ENCODE measurements at regions not wholly inside any gene's neighbourhood (a gene's known extent, or its start where the extent isn't known, plus 50 kb on each side); places are given as distances from the start of the nearest gene placed in this dataset.

DNA sequence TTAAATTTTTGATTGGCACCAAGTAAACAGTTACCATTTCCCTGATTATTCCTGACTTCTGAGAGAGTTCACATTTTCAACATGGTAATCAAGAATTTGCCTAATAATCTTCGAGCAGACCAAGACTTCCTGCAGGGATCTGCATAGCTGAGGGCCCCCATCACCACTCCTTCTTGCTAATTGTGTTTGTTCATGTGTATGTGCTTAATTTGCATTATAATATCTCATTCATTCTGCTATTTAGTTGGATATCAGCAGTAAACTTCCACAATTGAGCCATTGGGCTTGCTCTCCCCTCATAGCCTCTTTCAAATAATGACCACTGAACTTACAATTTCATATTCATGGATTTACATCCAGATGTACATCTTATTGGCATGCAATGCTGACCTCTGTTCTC, 292.5 kb downstream of the SPATA18 start:
- WGBS, result 69% methylated on average over 1 of the region's 1 CpG
- intact Hi-C loops (cut with DNase I), result no loop called here
- Histone ChIP-seq H3K9me3 (ENCODE audit: control insufficient read depth, low read length) (no peaks in the 10 kb centered on the region), H3K4me3 (ENCODE audit: low read length) (no peak overlapping the region), H3K27ac (ENCODE audit: low read length) (no peak overlapping the region), H3K27me3 (ENCODE audit: control insufficient read depth, insufficient read depth) (no peaks in the 10 kb centered on the region), H3K4me1 (ENCODE audit: control insufficient read depth, insufficient read depth, low read length) (no peaks in the 10 kb centered on the region)
- DNase-seq, result no peak
- no peak for ATAC-seq

DNA sequence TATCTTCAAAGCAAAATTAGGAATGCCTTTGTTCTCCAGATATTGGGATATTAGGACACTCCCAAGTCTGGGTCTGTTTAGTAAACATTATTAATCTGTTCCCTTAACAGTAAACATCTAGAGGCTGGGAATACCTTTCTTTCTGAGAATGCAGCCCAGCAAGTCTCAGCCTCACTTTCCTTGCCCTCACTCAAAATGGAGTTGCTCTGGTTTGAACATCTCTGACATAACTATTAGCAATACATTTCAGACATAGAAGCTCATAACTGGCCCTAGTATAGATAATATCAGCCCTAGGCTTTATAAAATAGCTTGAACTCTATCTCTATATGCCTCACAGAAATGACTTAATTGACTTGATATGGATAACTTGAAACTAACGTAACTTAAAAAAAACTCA, 299.8 kb downstream of the SPATA18 start:
- ATAC-seq, result no peak
- Histone ChIP-seq H3K4me3 (ENCODE audit: low read length) (no peak overlapping the region), H3K27ac (ENCODE audit: low read length) (no peak overlapping the region), H3K9me3 (ENCODE audit: control insufficient read depth, low read length) (no peaks in the 10 kb centered on the region), H3K4me1 (ENCODE audit: control insufficient read depth, insufficient read depth, low read length) (no peaks in the 10 kb centered on the region), H3K27me3 (ENCODE audit: control insufficient read depth, insufficient read depth) (no peaks in the 10 kb centered on the region)
- WGBS, result 91% methylated on average over 1 of the region's 1 CpG
- intact Hi-C loops (cut with DNase I), result no loop called here
- no peak for DNase-seq

DNA sequence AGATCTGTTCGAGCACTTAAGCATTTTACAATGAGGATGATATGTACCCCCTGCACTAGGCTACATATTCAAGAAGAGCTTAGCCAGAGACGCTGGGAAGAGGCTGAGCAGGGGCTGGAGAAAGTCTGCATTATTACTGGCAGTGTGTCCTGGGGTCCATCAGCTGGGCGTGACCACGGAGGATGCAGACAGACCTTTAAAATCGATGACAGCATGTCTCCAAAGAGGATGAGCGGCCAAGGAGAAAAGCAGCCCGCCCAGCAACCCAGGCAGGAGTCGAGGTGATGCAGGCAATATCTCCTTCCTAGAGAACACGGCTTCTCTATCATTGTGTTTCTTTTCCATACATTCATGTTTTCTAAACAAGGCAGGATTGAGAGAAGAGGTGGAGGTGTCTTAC, 300.7 kb downstream of the USP46 start:
- no peak overlapping the region for H3K4me3 ChIP-seq (ENCODE audit: low read length)
- WGBS, result 86% methylated on average over 9 of the region's 9 CpGs
- no peak for ATAC-seq
- no peak overlapping the region for H3K27ac ChIP-seq (ENCODE audit: low read length)
- no peaks in the 10 kb centered on the region for H3K4me1 ChIP-seq (ENCODE audit: control insufficient read depth, insufficient read depth, low read length)
- no peaks in the 10 kb centered on the region for H3K27me3 ChIP-seq (ENCODE audit: control insufficient read depth, insufficient read depth)
- intact Hi-C loops (cut with DNase I), result no loop called here
- no peaks in the 10 kb centered on the region for H3K9me3 ChIP-seq (ENCODE audit: control insufficient read depth, low read length)
- DNase-seq, result no peak

DNA sequence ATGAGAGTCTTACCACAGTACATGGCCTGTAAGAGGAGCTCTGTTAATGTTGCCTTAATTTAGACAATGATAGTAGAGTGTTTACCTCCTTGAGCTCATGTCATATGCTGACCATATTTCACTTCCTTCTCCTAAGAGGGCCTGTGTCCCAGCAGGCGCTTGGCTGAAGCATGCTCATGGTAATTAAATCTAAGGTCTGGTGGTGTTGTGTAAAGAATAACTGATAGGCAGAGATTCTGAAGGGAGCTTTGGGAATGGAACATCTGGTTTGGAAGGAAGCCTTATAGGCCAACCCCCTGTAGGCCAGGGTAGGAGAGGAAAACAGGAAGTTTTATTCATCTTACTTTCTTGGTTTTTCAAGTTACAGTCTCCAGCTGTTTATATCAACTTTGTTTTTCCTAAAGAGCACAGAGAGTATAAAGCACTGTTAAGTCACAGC, 300.2 kb downstream of the USP46 start:
- H3K27me3 ChIP-seq (ENCODE audit: control insufficient read depth, insufficient read depth), result no peaks in the 10 kb centered on the region
- no peak overlapping the region for H3K27ac ChIP-seq (ENCODE audit: low read length)
- DNase-seq, result peak in 2 of 3 donors; percentile 43 to 45
- no peaks in the 10 kb centered on the region for H3K9me3 ChIP-seq (ENCODE audit: control insufficient read depth, low read length)
- intact Hi-C loops (cut with DNase I), result no loop called here
- 51% methylated on average over 1 of the region's 1 CpG for WGBS
- peak in 1 of 2 donors; percentile 76 for ATAC-seq
- no peak overlapping the region for H3K4me3 ChIP-seq (ENCODE audit: low read length)
- no peaks in the 10 kb centered on the region for H3K4me1 ChIP-seq (ENCODE audit: control insufficient read depth, insufficient read depth, low read length)

DNA sequence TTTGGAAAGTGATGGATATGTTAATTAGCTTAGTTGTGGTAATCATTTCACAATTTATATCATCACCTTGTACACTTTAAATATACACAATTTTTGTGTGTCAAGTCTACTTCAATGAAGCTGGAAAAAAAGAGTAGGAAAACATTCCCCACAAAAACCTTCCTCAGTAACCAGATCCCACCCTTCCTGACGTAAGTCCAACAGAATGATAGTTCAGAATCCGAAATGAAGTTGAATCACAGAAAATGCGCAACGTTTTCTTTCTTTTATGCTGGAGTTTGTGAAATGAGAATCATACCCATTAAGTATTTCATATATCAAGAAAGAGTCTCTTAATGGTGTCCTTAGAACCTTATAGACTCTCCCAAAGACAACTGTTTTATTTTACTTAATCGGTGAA, 292.9 kb downstream of the USP46 start:
- Histone ChIP-seq H3K9me3 (ENCODE audit: control insufficient read depth, low read length) (no peaks in the 10 kb centered on the region), H3K4me1 (ENCODE audit: control insufficient read depth, insufficient read depth, low read length) (no peaks in the 10 kb centered on the region), H3K4me3 (ENCODE audit: low read length) (no peak overlapping the region), H3K27ac (ENCODE audit: low read length) (no peak overlapping the region), H3K27me3 (ENCODE audit: control insufficient read depth, insufficient read depth) (no peaks in the 10 kb centered on the region)
- WGBS, result 88% methylated on average over 5 of the region's 5 CpGs
- ATAC-seq, result no peak
- DNase-seq, result no peak
- intact Hi-C loops (cut with DNase I), result no loop called here

DNA sequence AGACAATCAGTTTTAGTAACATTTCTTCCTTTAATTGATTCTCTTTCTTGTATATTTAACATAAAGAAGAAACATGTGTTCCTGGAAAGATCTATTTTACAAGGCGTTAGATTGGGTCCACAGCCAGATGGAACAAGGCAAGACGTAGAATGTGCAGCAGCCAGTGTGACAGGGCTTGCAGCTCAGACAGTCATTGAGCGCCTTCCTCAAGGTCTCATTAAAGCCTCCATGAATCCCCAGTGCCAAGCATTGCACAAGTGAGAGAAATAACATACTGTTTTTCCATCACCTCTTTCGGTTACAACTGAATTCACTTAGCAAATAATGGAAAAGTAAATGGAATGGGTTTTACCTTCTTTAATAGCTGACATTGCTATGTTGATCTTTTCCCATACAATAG, 292.5 kb downstream of the USP46 start:
- Histone ChIP-seq H3K9me3 (ENCODE audit: control insufficient read depth, low read length) (no peaks in the 10 kb centered on the region), H3K27ac (ENCODE audit: low read length) (no peak overlapping the region), H3K4me3 (ENCODE audit: low read length) (no peak overlapping the region), H3K4me1 (ENCODE audit: control insufficient read depth, insufficient read depth, low read length) (no peaks in the 10 kb centered on the region), H3K27me3 (ENCODE audit: control insufficient read depth, insufficient read depth) (no peaks in the 10 kb centered on the region)
- ATAC-seq (no peak), DNase-seq (no peak)
- 60% methylated on average over 4 of the region's 4 CpGs for WGBS
- intact Hi-C loops (cut with DNase I), result no loop called here

DNA sequence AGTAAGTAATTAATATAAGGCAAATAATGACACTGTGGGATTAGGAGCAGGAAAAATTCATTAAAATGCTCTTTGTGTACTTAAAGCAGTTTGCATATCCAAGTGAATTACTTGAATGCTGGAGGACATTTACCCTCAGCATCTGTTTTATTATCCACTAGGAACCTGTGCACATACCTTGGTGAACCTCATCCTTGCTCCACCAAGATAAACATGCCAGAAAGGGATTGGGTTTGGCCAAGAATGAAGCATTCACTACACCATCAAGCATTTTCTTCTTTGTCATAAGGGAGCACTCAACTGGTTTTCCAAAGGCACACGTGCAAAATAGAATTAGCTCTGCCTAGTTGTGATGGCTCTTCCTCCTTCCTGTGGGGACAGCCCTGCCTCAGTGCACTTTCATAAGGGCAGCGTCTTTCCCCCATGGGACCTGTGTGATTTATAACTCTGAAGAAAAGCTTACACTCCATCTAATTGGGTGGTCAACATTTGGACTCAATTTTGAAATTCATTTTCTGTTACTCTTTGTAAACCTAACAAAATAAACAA, 291.7 kb downstream of the USP46 start:
- ATAC-seq (no peak), DNase-seq (no peak)
- H3K4me1 ChIP-seq (ENCODE audit: control insufficient read depth, insufficient read depth, low read length), result no peaks in the 10 kb centered on the region
- H3K27me3 ChIP-seq (ENCODE audit: control insufficient read depth, insufficient read depth), result no peaks in the 10 kb centered on the region
- H3K4me3 ChIP-seq (ENCODE audit: low read length), result no peak overlapping the region
- WGBS, result 68% methylated on average over 2 of the region's 2 CpGs
- intact Hi-C loops (cut with DNase I), result no loop called here
- H3K27ac ChIP-seq (ENCODE audit: low read length), result no peak overlapping the region
- H3K9me3 ChIP-seq (ENCODE audit: control insufficient read depth, low read length), result no peaks in the 10 kb centered on the region

DNA sequence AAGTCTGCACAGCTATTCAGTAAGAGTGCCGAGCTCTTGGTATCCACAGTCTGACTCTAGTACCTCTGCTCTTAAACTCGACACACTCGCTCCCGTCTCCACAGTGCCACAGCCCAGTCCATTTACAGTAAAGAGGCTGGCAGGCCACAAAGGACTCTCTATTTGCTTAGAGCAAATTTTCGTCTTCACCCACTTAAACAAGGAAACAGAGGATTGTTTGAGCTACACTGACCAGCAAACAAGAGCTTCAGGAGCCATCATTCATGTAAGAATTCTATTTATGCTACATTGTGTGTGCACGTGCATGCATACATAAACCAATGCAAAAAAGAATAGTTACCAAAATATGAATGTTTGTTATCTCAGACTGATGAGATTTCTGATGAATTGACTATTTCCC, 290.2 kb downstream of the USP46 start:
- no peak for ATAC-seq
- 82% methylated on average over 6 of the region's 6 CpGs for WGBS
- intact Hi-C loops (cut with DNase I), result no loop called here
- H3K27me3 ChIP-seq (ENCODE audit: control insufficient read depth, insufficient read depth), result no peaks in the 10 kb centered on the region
- H3K9me3 ChIP-seq (ENCODE audit: control insufficient read depth, low read length), result no peaks in the 10 kb centered on the region
- H3K27ac ChIP-seq (ENCODE audit: low read length), result no peak overlapping the region
- no peak for DNase-seq
- no peaks in the 10 kb centered on the region for H3K4me1 ChIP-seq (ENCODE audit: control insufficient read depth, insufficient read depth, low read length)
- H3K4me3 ChIP-seq (ENCODE audit: low read length), result no peak overlapping the region

DNA sequence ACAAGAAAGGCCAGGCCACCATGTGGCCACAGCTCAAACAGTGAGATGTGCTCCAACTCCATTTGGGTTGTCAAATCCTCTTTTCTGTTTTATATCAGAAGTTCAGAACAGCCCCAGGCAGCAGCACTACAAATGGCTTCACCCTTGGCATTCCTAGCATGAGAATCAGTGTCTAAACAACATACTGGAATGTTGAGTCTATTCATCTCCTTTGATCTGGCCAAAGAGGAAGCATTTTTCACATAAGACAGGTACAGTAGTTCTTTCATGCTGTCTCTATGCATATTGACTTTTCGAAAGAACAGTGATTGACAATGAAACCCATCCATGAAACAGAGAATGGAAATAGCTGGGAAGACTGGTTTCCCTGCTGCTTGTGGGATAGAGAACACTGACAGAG, 289.5 kb downstream of the USP46 start:
- Histone ChIP-seq H3K4me3 (ENCODE audit: low read length) (no peak overlapping the region), H3K27ac (ENCODE audit: low read length) (no peak overlapping the region), H3K9me3 (ENCODE audit: control insufficient read depth, low read length) (no peaks in the 10 kb centered on the region), H3K4me1 (ENCODE audit: control insufficient read depth, insufficient read depth, low read length) (no peaks in the 10 kb centered on the region), H3K27me3 (ENCODE audit: control insufficient read depth, insufficient read depth) (no peaks in the 10 kb centered on the region)
- intact Hi-C loops (cut with DNase I), result loop anchor here in 1 of 4 donors (10.0 kb wide), 2 partner anchors 125 to 1865 kb away; no protein-coding TSS in a partner anchor
- 89% methylated on average over 1 of the region's 1 CpG for WGBS
- DNase-seq (no peak), ATAC-seq (no peak)

DNA sequence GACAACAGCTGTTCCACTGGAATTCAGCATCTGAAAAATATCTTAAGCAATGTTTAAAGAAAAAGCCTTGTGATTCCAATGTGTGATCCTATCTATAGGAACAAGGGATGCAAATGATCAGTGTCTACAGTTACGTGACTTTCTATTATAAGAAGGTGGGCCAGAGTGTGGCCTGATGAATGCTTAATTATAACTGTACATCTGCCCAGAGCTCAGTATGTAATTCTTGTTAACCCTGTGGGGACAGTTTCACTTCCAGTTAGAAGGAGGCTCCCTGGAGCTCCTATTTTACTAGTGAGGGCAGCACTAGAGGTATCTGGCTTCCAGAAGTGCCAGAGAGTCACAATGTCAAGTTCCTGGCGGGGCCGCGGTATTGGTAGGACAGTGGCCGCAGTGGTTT, 288.5 kb downstream of the USP46 start:
- WGBS, result 91% methylated on average over 5 of the region's 5 CpGs
- intact Hi-C loops (cut with DNase I), result loop anchor here in 1 of 4 donors (10.0 kb wide), 2 partner anchors 126 to 1864 kb away; no protein-coding TSS in a partner anchor
- ATAC-seq, result no peak

DNA sequence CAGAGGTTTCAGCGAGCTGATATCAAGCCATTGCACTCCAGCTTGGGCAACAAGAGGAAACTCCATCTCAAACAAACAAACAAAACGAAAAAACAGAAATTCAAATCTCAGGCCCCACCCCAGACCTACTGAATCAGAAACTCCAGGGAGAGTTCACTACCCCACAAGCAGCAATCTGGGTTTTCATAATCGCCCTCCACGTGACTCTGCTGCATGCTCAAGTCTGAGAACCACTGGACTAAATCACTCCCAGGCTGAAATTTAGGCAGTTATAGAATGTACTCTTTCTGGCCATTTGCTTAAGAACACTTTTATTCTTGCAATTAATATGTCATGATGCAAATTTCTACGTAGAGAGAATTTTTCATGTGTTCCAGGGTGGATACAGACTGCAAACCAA, 287.3 kb downstream of the USP46 start:
- no peak overlapping the region for H3K27ac ChIP-seq (ENCODE audit: low read length)
- H3K27me3 ChIP-seq (ENCODE audit: control insufficient read depth, insufficient read depth), result no peaks in the 10 kb centered on the region
- H3K4me1 ChIP-seq (ENCODE audit: control insufficient read depth, insufficient read depth, low read length), result no peaks in the 10 kb centered on the region
- intact Hi-C loops (cut with DNase I), result loop anchor here in 1 of 4 donors (10.0 kb wide), 2 partner anchors 127 to 1863 kb away; no protein-coding TSS in a partner anchor
- 85% methylated on average over 5 of the region's 5 CpGs for WGBS
- DNase-seq (no peak), ATAC-seq (no peak)
- H3K4me3 ChIP-seq (ENCODE audit: low read length), result no peak overlapping the region
- no peaks in the 10 kb centered on the region for H3K9me3 ChIP-seq (ENCODE audit: control insufficient read depth, low read length)

More for the DNA sequence above, 288.5 kb downstream of the USP46 start:
- H3K27me3 ChIP-seq (ENCODE audit: control insufficient read depth, insufficient read depth), result no peaks in the 10 kb centered on the region
- no peaks in the 10 kb centered on the region for H3K9me3 ChIP-seq (ENCODE audit: control insufficient read depth, low read length)
- no peak for DNase-seq
- no peak overlapping the region for H3K27ac ChIP-seq (ENCODE audit: low read length)
- H3K4me1 ChIP-seq (ENCODE audit: control insufficient read depth, insufficient read depth, low read length), result no peaks in the 10 kb centered on the region
- no peak overlapping the region for H3K4me3 ChIP-seq (ENCODE audit: low read length)

DNA sequence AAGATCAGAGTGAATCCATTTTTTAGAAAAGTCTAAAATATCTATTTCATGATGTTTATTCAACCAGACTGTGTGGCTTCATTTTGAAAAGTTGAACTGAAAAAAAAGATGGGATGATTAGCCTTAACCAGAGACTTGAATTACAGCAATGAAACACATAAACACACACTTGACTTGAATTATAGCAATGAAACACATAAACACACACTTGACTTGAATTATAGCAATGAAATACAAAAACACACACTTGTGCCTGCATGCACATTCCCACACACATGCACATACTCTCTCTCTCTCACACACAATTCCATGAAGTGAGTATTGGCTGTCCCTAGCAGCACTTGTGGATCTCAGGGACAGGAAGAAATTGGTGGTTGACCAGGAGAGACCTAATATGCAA, 286.8 kb downstream of the USP46 start:
- intact Hi-C loops (cut with DNase I), result loop anchor here in 1 of 4 donors (10.0 kb wide), 2 partner anchors 127 to 1863 kb away; no protein-coding TSS in a partner anchor
- no peaks in the 10 kb centered on the region for H3K4me1 ChIP-seq (ENCODE audit: control insufficient read depth, insufficient read depth, low read length)
- no peak for ATAC-seq

More for the DNA sequence above, 286.8 kb downstream of the USP46 start:
- no peak overlapping the region for H3K4me3 ChIP-seq (ENCODE audit: low read length)
- no peak for DNase-seq
- H3K27me3 ChIP-seq (ENCODE audit: control insufficient read depth, insufficient read depth), result no peaks in the 10 kb centered on the region
- no peaks in the 10 kb centered on the region for H3K9me3 ChIP-seq (ENCODE audit: control insufficient read depth, low read length)
- H3K27ac ChIP-seq (ENCODE audit: low read length), result no peak overlapping the region

All from right cardiac atrium (tissue), 5 donors.